GM12865 (cell line): ENCODE measurements at regions not wholly inside any gene's neighbourhood (a gene's known extent, or its start where the extent isn't known, plus 50 kb on each side); places are given as distances from the start of the nearest gene placed in this dataset.

ENCODE experiments used
- DNase-seq: peaks from one replicate; pipeline ENCODE4 v3.0.0; 2010; ENCODE audit warnings: low read depth
- H3K4me3 ChIP-seq: 2 replicates; pipeline ENCODE4 v1.5.1; 2011; ENCODE audit warnings: mild to moderate bottlenecking, low read depth, low read length, control low read depth
- CTCF ChIP-seq: IDR thresholded peaks from 2 replicates; pipeline ENCODE4 v1.5.1; 2011; ENCODE audit warnings: low read length, control low read depth, low read depth, inconsistent platforms; ENCODE audit not compliant: insufficient read depth; ENCODE audit errors: missing control alignments

- no peak for DNase-seq
- no peak for TF ChIP-seq CTCF
- H3K4me3 ChIP-seq: no peak overlapping the region
Observed at GRCh38 chr4:156227321-156227720, 273.7 kb upstream of the CTSO start.

GRCh38 chr4:156223985-156224384, 270.3 kb upstream of the CTSO start:
- no peak for DNase-seq
- no peak overlapping the region for H3K4me3 ChIP-seq
- TF ChIP-seq CTCF: no peak

- no peak for DNase-seq
- no peak for TF ChIP-seq CTCF
- H3K4me3 ChIP-seq: no peak overlapping the region
Observed at GRCh38 chr4:156217236-156217635, 263.6 kb upstream of the CTSO start.

- peak; percentile 36 for DNase-seq
- no peak for TF ChIP-seq CTCF
Observed at GRCh38 chr4:156201050-156201449, 247.4 kb upstream of the CTSO start.

GRCh38 chr4:156198511-156198910, 244.8 kb upstream of the CTSO start:
- no peak overlapping the region for H3K4me3 ChIP-seq
- no peak for DNase-seq
- TF ChIP-seq CTCF: no peak

More at GRCh38 chr4:156201050-156201449, 247.4 kb upstream of the CTSO start:
- no peak overlapping the region for H3K4me3 ChIP-seq

GRCh38 chr4:156197216-156197615, 243.6 kb upstream of the CTSO start:
- TF ChIP-seq CTCF: no peak
- no peak for DNase-seq
- no peak overlapping the region for H3K4me3 ChIP-seq

- TF ChIP-seq CTCF: no peak
- peak; percentile 29 for DNase-seq
- H3K4me3 ChIP-seq: no peak overlapping the region
Observed at GRCh38 chr4:156196722-156197121, 243.1 kb upstream of the CTSO start.
